Renal pelvis (tissue), 1 donor: ENCODE measurements at regions not wholly inside any gene's neighbourhood (a gene's known extent, or its start where the extent isn't known, plus 50 kb on each side); places are given as distances from the start of the nearest gene placed in this dataset.
"Not testable (repeated sequence)": the region's sequence is repeated elsewhere in the genome, so short reads cannot be mapped to it uniquely, and the experiment has no call there.

Experiments used
- DNase-seq: peaks from one replicate; pipeline ENCODE4 v3.0.0-alpha.2; 2013

- not testable (repeated sequence) for DNase-seq
These were observed 597.6 kb downstream of the ZEB2 start for GRCh38 chr2:143922261-143922830.

GRCh38 chr2:143918465-143918989, 601.4 kb downstream of the ZEB2 start:
- no peak for DNase-seq

- no peak for DNase-seq
These were observed 603.1 kb downstream of the ZEB2 start for GRCh38 chr2:143916781-143917180.

- no peak for DNase-seq
These were observed 610.2 kb downstream of the ZEB2 start for GRCh38 chr2:143909577-143910353.

- DNase-seq, result no peak
These were observed 611.1 kb downstream of the ZEB2 start for GRCh38 chr2:143908843-143909242.

GRCh38 chr2:143907801-143908200, 612.1 kb downstream of the ZEB2 start:
- no peak for DNase-seq

- no peak for DNase-seq
These were observed 613.1 kb downstream of the ZEB2 start for GRCh38 chr2:143906850-143907249.

GRCh38 chr2:143905587-143905986, 614.3 kb downstream of the ZEB2 start:
- DNase-seq, result no peak

- no peak for DNase-seq
These were observed 616.6 kb downstream of the ZEB2 start for GRCh38 chr2:143903172-143903856.

- no peak for DNase-seq
These were observed 618.6 kb downstream of the ZEB2 start for GRCh38 chr2:143901185-143901842.

GRCh38 chr2:143899987-143900386, 619.9 kb downstream of the ZEB2 start:
- DNase-seq, result no peak

- DNase-seq, result no peak
These were observed 626.5 kb downstream of the ZEB2 start for GRCh38 chr2:143893371-143893770.

GRCh38 chr2:143891879-143892308, 628.0 kb downstream of the ZEB2 start:
- no peak for DNase-seq

GRCh38 chr2:143890798-143891197, 629.1 kb downstream of the ZEB2 start:
- no peak for DNase-seq

GRCh38 chr2:143889216-143889615, 630.7 kb downstream of the ZEB2 start:
- DNase-seq, result no peak

GRCh38 chr2:143885461-143885860, 634.5 kb downstream of the ZEB2 start:
- no peak for DNase-seq

- no peak for DNase-seq
These were observed 638.7 kb downstream of the ZEB2 start for GRCh38 chr2:143881246-143881645.

GRCh38 chr2:143877876-143878530, 641.9 kb downstream of the ZEB2 start:
- no peak for DNase-seq

- DNase-seq, result no peak
These were observed 642.9 kb downstream of the ZEB2 start for GRCh38 chr2:143877056-143877455.

- no peak for DNase-seq
These were observed 644.4 kb downstream of the ZEB2 start for GRCh38 chr2:143875295-143876233.

- DNase-seq, result no peak
These were observed 646.0 kb downstream of the ZEB2 start for GRCh38 chr2:143873886-143874285.
